ENCODE measurements at regions not wholly inside any gene's neighbourhood (a gene's known extent, or its start where the extent isn't known, plus 50 kb on each side); places are given as distances from the start of the nearest gene placed in this dataset.

GRCh38 chr4:138014590-138015288 lies 227.4 kb downstream of the SLC7A11 start:
- DNase-seq = no peak

- no peak for DNase-seq
Observed at GRCh38 chr4:138013625-138014024, 228.5 kb downstream of the SLC7A11 start.

GRCh38 chr4:138010639-138011038 lies 231.5 kb downstream of the SLC7A11 start:
- DNase-seq = no peak

- DNase-seq = no peak
Observed at GRCh38 chr4:138007572-138007971, 234.6 kb downstream of the SLC7A11 start.

GRCh38 chr4:138005486-138005885 lies 236.7 kb downstream of the SLC7A11 start:
- no peak for DNase-seq

GRCh38 chr4:138003248-138003647 lies 238.9 kb downstream of the SLC7A11 start:
- DNase-seq = no peak

GRCh38 chr4:137998666-137999429 lies 243.3 kb downstream of the SLC7A11 start:
- DNase-seq = no peak

- DNase-seq = no peak
Observed at GRCh38 chr4:137997496-137997895, 244.7 kb downstream of the SLC7A11 start.

- DNase-seq = no peak
Observed at GRCh38 chr4:137994853-137995252, 247.3 kb downstream of the SLC7A11 start.

GRCh38 chr4:137993232-137993631 lies 248.9 kb downstream of the SLC7A11 start:
- no peak for DNase-seq

- DNase-seq = no peak
Observed at GRCh38 chr4:137981277-137981676, 260.9 kb downstream of the SLC7A11 start.

- DNase-seq = no peak
Observed at GRCh38 chr4:137980641-137981040, 261.5 kb downstream of the SLC7A11 start.

GRCh38 chr4:137979938-137980337 lies 262.2 kb downstream of the SLC7A11 start:
- DNase-seq = no peak

GRCh38 chr4:137968956-137969678 lies 273.0 kb downstream of the SLC7A11 start:
- DNase-seq = no peak

- DNase-seq = no peak
Observed at GRCh38 chr4:137967480-137968190, 274.5 kb downstream of the SLC7A11 start.

GRCh38 chr4:137966504-137966903 lies 275.6 kb downstream of the SLC7A11 start:
- DNase-seq = no peak

GRCh38 chr4:137961051-137961438 lies 281.1 kb downstream of the SLC7A11 start:
- no peak for DNase-seq

- DNase-seq = no peak
Observed at GRCh38 chr4:137960371-137961050, 281.6 kb downstream of the SLC7A11 start.

- no peak for DNase-seq
Observed at GRCh38 chr4:137957806-137958205, 284.3 kb downstream of the SLC7A11 start.

GRCh38 chr4:137956256-137956655 lies 285.9 kb downstream of the SLC7A11 start:
- DNase-seq = no peak

- DNase-seq = no peak
Observed at GRCh38 chr4:137955595-137955994, 286.6 kb downstream of the SLC7A11 start.

- no peak for DNase-seq
Observed at GRCh38 chr4:137952116-137952515, 290.0 kb downstream of the SLC7A11 start.
